ENCODE measurements at regions not wholly inside any gene's neighbourhood (a gene's known extent, or its start where the extent isn't known, plus 50 kb on each side); places are given as distances from the start of the nearest gene placed in this dataset.
"Not testable (repeated sequence)": the region's sequence is repeated elsewhere in the genome, so short reads cannot be mapped to it uniquely, and the experiment has no call there.

DNA sequence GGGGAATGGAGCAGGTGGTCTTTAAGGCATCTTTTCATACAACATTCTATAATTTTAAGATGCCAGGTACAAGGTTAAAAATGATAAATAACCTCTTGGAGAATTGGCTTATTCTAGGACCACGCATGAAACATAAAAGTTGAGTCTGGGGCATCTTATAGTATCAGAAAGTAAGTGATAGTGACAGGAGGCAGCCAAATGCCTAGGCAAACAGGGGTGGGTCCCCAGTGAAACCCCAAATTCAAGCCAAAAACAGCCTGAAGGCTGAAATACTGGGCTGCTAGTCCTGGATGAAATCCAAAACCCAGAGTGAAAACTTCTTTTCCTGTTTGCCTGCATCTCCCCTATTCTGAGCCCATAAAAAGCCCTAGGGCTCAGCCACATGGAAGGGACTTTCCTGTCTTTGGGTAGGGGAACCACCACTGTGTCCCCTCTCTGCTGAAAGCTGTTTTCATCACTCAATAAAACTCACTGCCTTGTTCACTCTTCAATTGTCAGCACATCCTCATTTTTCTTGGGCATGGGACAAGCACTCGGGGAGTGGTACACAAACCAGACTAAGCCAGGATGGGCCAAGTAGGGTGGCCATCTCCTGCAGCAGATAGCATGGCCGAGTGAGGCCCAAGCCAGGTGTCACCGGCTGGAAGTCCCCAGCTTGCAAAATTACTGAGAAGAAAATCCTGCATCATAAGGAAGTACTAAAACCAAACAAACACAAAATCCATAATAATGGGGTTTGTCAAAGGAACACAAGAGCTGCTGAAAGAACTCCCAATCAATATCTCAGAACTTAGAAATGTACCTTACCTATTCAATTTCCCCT, 241.6 kb upstream of the GALNT17 start:
- Mint-ChIP-seq H3K36me3 (no peaks in the 10 kb centered on the region), H3K4me1 (no peaks in the 10 kb centered on the region), H3K27me3 (no peaks in the 10 kb centered on the region), H3K9me3 (peaks cover 0 to 16% (median 8%) of the 10 kb centered on the region in 3 donors), H3K27ac (no peak overlapping the region), H3K4me3 (peak overlapping the region in 1 of 4 donors; percentile 44)

DNA sequence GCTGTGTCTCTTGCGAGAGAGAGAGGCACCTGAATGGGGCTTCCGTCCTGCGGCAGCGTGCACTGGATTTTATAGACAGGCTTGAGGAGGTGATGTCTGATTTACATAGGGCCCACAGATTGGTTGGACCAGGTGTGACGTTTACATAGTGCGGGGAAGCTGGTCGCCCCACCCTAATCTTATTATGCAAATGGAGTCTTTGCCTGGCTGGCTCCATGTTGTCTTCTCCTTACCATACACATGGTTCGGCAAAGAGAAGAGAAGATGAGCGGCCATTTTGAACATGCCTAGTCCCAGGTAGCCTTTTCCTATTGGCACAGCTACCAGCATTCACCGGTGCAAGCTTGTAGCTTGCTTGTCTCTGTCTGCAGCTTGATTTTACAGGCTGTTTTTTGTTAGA, 238.5 kb upstream of the GALNT17 start:
- peaks cover 0 to 19% (median 6%) of the 10 kb centered on the region in 3 donors for H3K9me3 Mint-ChIP-seq
- no peaks in the 10 kb centered on the region for H3K4me1 Mint-ChIP-seq
- H3K27ac Mint-ChIP-seq, result no peak overlapping the region
- no peaks in the 10 kb centered on the region for H3K27me3 Mint-ChIP-seq
- no peaks in the 10 kb centered on the region for H3K36me3 Mint-ChIP-seq
- H3K4me3 Mint-ChIP-seq, result no peak overlapping the region

DNA sequence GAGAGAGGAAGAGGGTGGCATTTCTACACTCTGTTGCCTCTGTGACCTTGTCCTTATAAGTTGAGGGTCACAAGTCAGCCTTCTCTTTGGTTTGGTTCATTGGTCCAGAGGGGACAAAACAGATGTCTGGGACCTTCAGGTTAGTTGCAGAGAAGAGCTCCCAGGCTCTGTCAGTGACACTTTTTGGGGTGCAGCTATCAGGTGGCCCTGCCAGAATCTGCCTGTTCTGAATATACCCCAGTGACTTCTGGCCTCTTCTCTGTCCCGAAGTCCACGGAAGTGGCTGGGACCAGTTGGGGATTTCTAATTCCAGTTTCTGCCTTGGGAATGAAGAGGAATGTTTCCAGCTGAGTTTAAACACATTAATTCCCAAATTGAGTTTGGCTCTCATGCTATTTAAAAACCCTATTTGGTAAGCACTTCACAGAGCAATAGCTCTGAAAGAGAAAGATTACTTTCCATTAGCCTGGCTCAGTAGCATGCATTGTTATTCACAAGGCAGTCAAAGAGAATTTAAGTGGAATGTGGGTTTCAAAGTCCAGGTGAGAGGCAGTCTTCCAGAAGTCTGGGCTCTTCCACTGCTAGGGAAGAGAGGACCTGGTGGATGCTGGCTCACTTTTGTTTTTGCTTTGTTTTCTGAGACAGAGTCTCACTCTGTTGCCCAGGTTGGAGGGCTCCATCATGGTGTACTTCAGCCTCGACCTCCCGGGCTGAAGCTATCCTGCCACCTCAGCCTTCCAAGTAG, 237.8 kb upstream of the GALNT17 start:
- Mint-ChIP-seq H3K36me3 (no peaks in the 10 kb centered on the region), H3K27ac (no peak overlapping the region), H3K4me3 (no peak overlapping the region), H3K9me3 (peaks cover 5 to 25% (median 6%) of the 10 kb centered on the region in 3 donors), H3K27me3 (no peaks in the 10 kb centered on the region), H3K4me1 (no peaks in the 10 kb centered on the region)

DNA sequence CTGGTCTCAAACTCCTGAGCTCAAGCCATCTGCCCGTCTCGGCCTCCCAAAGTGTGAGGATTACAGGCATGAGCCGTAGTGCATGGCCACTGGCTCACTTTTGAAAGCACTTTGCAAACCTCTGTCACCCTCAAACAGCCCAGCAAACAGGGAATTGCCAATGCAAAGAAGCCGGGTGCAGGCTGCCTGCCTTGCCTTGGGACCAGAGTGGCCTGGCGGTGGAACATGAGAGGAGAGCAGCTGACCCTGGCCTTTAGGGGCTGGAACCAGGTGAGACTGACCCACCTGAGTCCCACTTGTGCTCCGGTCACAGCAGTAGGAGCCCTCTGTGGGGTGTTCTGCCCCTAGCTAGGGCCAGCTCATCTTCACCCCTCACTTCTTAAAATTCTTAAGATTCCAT, 237.1 kb upstream of the GALNT17 start:
- Mint-ChIP-seq H3K4me1 (no peaks in the 10 kb centered on the region), H3K36me3 (no peaks in the 10 kb centered on the region), H3K4me3 (no peak overlapping the region), H3K27me3 (no peaks in the 10 kb centered on the region), H3K9me3 (peaks cover 1 to 21% (median 6%) of the 10 kb centered on the region in 3 donors), H3K27ac (no peak overlapping the region)

DNA sequence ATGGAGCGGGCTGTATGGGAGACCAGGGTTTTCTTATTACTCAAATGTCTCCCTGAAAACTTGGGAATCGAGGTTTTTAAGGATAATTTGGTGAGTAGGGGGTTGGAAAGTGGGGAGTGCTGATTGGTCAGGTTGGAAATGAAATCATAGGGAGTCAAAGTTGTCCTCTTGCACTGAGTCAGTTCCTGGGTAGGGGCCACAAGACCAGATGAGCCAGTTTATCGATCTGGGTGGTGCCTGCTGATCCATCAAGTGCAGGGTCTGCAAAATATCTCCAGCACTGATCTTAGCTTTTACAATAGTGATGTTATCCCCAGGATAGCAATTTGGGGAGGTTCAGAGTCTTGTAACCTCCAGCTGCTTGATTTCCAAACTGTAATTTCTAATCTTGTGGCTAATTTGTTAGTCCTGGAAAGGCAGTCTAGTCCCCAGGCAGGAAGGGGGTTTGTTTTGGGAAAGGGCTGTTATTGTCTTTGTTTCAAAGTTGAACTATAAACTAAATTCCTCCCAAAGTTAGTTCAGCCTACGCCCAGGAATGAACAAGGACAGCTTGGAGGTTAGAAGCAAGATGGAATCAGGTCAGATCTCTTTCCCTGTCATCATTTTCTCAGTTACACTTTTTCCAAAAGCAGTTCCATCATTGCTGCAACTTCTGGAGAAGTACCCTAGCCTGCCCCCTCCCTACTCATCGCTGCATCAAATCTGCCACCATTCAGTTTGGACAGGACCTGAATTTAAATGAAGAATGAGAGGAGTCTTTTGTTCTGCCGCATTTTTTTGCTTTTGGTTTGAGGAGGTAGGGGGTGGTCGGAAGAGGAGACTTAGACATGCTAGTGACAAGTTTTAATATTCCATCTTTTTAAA, 236.4 kb upstream of the GALNT17 start:
- H3K27me3 Mint-ChIP-seq, H3K4me1 Mint-ChIP-seq, H3K27ac Mint-ChIP-seq, H3K4me3 Mint-ChIP-seq, H3K36me3 Mint-ChIP-seq: not testable (repeated sequence)
- H3K9me3 Mint-ChIP-seq, result peaks cover 0 to 19% (median 8%) of the 10 kb centered on the region in 3 donors

DNA sequence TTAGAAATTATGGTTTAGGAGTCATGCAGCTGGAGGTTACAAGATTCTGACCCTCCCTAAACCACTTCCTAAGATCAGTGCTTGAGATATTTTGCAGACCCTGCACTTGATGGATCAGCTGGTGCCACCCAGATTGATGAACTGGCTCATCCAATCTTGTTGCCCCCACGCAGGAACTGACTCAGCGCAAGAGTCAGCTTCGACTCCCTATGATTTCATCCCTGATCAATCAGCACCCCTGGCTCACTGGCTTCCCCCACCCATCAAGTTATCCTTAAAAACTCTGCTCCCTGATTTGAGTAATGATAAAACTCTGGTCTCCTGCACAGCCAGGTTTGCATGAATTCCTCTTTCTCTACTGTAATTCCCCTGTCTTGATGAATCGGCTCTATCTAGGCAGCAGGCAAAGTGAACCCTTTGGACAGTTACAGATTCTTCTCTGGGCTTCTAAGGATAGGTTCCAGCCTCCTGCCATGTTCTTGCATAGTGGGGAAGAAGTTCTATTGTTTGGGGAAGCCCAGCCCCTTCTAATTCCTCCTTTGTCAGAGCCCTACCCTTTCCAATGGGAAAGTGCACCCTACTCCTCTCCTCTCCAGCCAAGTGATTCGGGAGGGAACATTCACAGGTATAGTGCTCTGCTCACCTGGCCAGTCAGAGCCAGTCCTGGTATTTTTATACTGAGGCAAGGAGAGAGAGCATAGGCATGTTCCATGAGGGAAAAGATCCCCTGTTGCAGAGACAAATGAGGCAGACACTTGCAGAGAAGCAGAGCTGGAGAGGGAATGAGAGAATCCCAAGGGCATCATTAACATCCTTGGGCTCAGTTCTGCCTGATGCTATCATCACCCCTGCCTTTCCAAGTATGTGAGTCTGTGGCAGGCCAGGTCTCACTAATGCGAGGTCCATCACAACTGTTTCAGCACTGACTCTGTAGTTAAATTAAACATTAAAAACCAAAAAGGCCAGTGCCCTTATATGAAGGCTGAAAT, 224.4 kb upstream of the GALNT17 start:
- Mint-ChIP-seq H3K4me3 (no peak overlapping the region), H3K9me3 (peaks cover 2 to 9% (median 2%) of the 10 kb centered on the region in 3 donors), H3K27ac (no peak overlapping the region), H3K4me1 (peaks cover 0 to 2% (median 0%) of the 10 kb centered on the region in 3 donors), H3K36me3 (no peaks in the 10 kb centered on the region), H3K27me3 (no peaks in the 10 kb centered on the region)

DNA sequence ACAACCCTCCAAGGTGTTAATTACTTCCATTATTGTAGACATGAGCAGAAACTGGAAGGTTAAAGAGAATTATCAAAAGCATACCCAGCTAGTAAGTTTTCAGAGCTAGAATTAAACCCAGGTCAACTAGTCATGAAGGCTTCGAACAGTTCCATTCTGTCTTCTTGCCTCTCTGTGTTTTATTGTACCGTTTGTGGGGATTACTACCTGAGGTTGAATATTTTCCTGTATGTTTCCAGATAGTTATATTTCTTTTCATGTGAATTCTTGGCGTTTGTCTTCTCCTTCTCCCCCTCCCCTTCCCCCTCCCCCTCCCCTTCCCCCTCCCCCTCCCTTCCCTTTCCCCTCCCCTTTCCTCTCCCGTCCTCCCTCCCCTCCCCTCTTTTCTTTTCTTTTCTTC, 218.0 kb upstream of the GALNT17 start:
- Mint-ChIP-seq H3K4me3 (peak overlapping the region in 1 of 4 donors; percentile 38), H3K27me3 (no peaks in the 10 kb centered on the region), H3K4me1 (no peaks in the 10 kb centered on the region), H3K9me3 (peaks cover 0 to 5% (median 3%) of the 10 kb centered on the region in 3 donors), H3K36me3 (no peaks in the 10 kb centered on the region), H3K27ac (no peak overlapping the region)

DNA sequence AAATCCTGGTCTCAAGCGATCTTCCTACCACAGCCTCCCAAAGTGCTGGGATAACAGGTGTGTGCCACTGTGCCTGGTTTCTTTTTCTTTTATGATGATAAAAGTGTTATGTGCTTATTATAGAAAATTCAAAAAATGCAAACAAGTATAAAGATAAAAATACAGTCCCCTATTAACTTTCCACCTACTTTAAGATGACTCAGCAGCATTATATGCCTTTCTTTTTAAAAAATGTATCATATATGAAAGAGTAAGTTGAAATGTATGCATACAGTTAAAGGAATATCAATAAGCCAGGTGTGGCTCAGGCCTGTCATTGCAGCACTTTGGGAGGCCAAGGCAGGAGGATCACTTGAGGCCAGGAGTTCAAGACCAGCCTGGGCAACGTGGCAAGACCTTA, 216.9 kb upstream of the GALNT17 start:
- Mint-ChIP-seq H3K36me3 (no peaks in the 10 kb centered on the region), H3K4me3 (no peak overlapping the region), H3K27me3 (no peaks in the 10 kb centered on the region), H3K9me3 (peaks cover 0 to 5% (median 5%) of the 10 kb centered on the region in 3 donors), H3K4me1 (no peaks in the 10 kb centered on the region), H3K27ac (no peak overlapping the region)

DNA sequence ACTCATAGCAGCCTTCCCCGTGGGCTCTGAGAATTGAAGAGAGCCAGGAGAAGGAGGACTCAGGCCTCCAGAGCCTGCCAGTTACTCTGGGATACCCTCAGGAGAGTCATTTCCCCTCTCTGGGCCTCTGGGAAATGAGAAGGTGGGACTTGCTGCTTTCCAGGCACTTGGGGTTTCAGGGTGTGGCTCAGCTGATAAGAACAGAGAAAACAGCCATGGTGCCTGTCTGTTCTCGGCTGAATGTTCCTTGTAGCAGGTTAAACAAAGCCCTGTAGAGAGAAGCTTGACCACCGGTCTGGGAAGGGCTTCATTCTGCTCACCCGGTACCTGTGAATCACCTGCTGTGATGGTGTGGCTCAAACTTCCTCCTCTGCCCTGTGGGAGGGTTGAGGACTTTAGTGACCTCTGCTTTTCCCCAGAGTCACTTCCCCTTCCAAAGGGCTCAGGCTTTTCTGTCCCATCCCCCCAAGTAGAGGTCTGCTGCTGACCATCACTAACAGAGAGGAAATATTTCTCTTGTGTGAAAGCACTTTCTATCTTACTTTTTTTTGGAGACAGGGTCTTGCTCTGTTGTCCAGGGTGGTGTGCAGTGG, 212.4 kb upstream of the GALNT17 start:
- no peaks in the 10 kb centered on the region for H3K27me3 Mint-ChIP-seq
- no peak overlapping the region for H3K27ac Mint-ChIP-seq
- H3K9me3 Mint-ChIP-seq, result peaks cover 0 to 4% (median 2%) of the 10 kb centered on the region in 3 donors
- no peaks in the 10 kb centered on the region for H3K4me1 Mint-ChIP-seq
- H3K4me3 Mint-ChIP-seq, result no peak overlapping the region
- peaks cover 1% of the 10 kb centered on the region for H3K36me3 Mint-ChIP-seq

DNA sequence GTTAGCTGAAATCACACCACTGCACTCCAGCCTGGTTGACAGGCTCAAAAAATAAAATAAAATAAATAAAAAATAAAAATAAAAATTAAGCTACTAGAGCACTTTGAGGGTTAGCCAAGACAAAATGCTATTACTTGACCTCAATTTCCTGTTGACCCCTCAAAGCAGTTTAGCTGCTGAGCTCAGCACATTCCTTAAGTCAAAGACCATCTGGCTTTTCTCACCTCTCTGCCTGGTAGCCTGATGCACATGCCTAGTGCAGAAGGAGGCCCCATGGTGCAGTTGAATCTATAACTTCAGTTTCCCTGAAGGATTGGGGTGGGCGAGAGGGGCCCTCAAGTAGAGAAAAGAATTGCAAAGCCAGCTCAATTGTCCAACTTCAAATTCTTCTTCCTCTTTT, 211.1 kb upstream of the GALNT17 start:
- Mint-ChIP-seq H3K27ac (no peak overlapping the region), H3K27me3 (peaks cover 2% of the 10 kb centered on the region)

DNA sequence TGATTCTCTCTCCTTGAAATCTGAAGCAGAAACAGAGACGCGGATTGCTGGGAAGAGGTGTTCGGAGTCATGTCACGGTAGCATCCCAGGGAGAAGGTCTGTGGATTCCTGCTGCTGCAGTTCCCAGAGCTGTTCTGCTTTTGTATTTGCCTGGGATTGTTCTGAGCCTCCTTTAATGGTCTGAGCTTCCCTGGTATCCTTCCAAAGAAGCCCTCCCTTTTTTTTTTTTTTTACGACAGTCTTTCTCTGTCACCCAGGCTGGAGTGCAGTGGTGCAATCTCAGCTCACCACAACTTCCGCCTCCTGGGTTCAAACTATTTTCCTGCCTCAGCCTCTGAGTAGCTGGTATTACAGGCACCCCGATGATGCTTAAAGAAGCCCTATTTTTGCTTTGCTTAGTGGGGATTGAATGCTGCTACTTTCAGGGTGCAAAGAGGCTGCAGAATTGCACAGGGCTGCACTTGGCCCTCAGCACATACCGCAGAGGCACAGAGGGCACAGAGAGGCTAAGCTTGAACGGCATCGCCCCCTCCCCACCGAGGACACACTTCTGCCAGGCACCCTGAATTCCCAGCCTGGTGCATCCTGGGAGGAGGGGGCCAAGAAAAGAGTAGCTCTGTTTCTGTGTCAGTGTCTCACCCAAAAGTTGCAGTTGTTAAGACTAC, 208.6 kb upstream of the GALNT17 start:
- H3K27ac Mint-ChIP-seq, result no peak overlapping the region
- H3K4me1 Mint-ChIP-seq, result no peaks in the 10 kb centered on the region
- H3K27me3 Mint-ChIP-seq, result peaks cover 2% of the 10 kb centered on the region
- peaks cover 1% of the 10 kb centered on the region for H3K36me3 Mint-ChIP-seq
- peaks cover 0 to 6% (median 4%) of the 10 kb centered on the region in 3 donors for H3K9me3 Mint-ChIP-seq
- no peak overlapping the region for H3K4me3 Mint-ChIP-seq

More for the DNA sequence above, 211.1 kb upstream of the GALNT17 start:
- H3K4me1 Mint-ChIP-seq, result no peaks in the 10 kb centered on the region
- H3K36me3 Mint-ChIP-seq, result peaks cover 1% of the 10 kb centered on the region
- H3K9me3 Mint-ChIP-seq, result peaks cover 0 to 6% (median 2%) of the 10 kb centered on the region in 3 donors
- no peak overlapping the region for H3K4me3 Mint-ChIP-seq

DNA sequence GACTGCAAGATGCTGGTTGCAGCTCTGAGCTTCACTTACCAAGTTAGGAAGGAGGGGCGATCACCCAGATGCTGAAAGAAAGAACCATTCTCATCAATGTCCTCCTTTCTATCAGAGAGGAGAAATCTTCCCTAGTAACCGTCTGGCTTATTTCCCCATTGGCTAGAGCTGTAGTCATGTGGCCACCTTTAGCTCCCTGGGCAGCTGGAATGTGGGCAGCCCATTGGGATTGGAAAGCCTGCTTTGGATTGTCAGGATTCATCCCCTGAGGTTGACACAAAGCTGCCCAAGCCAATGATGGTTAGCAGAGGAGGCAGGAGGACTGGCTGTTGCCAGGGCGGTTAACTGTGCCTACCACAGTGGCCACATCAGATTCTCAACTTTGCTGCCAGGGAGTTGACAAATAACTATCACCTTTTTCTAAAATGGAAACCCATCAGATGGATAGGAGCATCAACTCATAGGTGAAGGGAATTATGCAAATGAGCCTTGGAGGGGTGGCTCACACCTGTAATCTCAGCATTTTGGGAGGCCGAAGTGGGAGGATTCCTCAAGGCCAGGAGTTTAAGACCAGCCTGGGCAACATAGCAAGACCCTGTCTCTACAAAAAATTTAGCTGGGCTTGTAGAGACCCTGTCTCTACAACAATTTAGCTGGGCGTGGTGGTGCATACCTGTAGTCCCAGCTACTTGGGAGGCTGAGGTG, 206.4 kb upstream of the GALNT17 start:
- H3K9me3 Mint-ChIP-seq, result peaks cover 4 to 6% (median 5%) of the 10 kb centered on the region in 3 donors
- no peak overlapping the region for H3K27ac Mint-ChIP-seq
- H3K4me1 Mint-ChIP-seq, result no peaks in the 10 kb centered on the region
- H3K27me3 Mint-ChIP-seq, result peaks cover 2% of the 10 kb centered on the region
- H3K4me3 Mint-ChIP-seq, result no peak overlapping the region
- peaks cover 1% of the 10 kb centered on the region for H3K36me3 Mint-ChIP-seq

DNA sequence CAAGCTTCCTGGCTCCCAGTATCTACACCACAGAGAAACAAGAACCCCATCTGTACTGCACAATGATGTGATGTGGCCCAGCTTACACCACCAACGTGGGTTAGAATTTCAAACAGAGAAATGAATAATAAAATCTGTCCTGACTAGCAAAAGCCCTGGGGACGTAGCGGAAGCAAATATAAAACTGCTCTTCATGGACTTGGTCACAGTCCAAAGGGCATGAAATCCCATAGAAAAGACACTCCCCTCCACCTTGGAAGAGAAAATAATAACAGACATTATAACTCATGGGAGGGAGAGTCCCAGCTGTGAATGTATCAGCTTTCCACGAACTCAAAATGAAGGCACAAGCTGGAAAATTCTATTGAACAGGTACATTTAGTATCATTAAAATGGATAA, 205.3 kb upstream of the GALNT17 start:
- Mint-ChIP-seq H3K4me1 (no peaks in the 10 kb centered on the region), H3K27ac (no peak overlapping the region), H3K27me3 (peaks cover 2% of the 10 kb centered on the region), H3K4me3 (no peak overlapping the region), H3K36me3 (peaks cover 1% of the 10 kb centered on the region), H3K9me3 (peaks cover 5 to 7% (median 6%) of the 10 kb centered on the region in 3 donors)
